ENCODE measurements at regions not wholly inside any gene's neighbourhood (a gene's known extent, or its start where the extent isn't known, plus 50 kb on each side); places are given as distances from the start of the nearest gene placed in this dataset.
"Not testable (repeated sequence)": the region's sequence is repeated elsewhere in the genome, so short reads cannot be mapped to it uniquely, and the experiment has no call there.

DNA sequence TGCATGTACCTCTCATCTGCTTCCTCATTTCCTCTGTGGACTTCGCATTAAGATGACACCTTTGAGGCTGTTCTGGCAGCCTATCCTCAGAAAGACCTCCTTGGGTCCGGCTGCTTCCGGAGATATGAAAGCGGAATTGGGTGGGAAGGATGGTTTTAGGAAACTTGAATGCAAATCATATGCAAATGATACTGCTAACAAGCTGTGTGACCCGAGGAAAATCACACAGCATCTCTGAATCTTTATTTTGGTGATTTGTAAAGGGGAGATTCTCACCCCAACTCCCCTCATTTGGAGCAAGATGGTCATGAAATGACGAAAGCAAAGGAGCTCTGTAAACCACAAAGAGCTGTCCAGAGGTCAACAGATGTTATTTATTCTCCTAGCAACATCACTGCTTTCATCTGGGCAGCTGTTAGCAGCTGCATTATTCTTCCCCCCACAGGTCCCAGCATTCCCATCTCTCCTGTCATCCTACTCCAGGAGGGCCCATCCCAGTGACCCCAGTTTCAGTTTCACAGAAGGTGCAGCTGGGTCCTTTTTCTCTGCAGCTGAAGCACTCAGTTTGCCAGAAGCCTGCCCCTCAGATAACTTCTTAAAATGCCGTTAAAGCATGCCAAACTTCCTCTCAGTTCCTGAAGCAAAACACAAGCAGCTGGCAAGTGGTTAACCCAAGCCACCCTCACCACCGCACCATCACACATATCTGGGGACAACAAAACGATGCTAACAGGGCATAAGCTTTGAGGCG lies 269.5 kb downstream of the SEC61B start:
- intact Hi-C loops (cut with DNase I): no loop called here
- ATAC-seq: no peak
- DNase-seq: no peak

DNA sequence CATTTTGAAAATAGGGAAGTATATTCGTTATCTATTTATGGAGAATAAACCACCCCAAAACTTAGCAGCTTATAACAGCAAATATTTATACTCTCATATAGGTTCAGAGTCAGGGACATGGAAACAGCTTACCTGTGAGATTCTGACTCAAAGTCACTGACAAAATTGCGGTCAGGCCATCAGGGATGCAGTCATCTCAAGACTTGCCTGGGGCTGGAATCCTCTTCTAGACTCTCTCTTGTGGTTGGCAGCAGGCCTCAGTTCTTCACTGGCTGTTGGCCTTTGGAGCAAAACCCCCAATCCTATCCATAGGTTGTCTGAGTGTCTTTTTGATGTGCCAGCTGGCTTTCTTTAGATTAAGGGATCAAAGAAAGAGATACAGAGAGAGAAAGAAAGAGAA lies 275.6 kb downstream of the SEC61B start:
- intact Hi-C loops (cut with DNase I): no loop called here
- no peak for ATAC-seq
- no peak for DNase-seq

DNA sequence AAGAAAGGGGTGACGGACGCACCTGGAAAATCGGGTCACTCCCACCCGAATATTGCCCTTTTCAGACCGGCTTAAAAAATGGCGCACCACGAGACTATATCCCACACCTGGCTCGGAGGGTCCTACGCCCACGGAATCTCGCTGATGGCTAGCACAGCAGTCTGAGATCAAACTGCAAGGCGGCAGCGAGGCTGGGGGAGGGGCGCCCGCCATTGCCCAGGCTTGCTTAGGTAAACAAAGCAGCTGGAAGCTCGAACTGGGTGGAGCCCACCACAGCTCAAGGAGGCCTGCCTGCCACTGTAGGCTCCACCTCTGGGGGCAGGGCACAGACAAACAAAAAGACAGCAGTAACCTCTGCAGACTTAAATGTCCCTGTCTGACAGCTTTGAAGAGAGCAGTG lies 276.9 kb downstream of the SEC61B start:
- ATAC-seq; intact Hi-C loops (cut with DNase I); DNase-seq: not testable (repeated sequence)

DNA sequence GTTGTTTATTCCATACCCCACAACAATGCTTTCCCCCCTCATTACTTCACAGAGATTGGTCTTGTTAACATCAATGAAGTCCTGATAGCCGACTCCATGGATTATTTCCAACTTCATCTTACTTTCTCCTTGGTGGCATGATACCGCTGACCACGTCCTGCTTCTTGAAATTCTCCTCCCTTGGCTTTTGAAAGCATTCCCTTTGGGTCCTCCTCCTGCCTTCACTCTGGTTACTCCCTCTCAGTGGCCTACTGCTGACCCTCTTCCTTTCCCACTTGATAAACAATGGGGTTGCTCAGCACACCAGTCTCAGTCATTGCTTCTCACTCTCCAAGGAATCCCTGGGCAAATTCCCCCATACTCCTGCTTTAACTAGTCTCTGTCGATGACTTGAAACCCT lies 283.9 kb downstream of the SEC61B start:
- ATAC-seq (no peak), DNase-seq (no peak)
- intact Hi-C loops (cut with DNase I): no loop called here

DNA sequence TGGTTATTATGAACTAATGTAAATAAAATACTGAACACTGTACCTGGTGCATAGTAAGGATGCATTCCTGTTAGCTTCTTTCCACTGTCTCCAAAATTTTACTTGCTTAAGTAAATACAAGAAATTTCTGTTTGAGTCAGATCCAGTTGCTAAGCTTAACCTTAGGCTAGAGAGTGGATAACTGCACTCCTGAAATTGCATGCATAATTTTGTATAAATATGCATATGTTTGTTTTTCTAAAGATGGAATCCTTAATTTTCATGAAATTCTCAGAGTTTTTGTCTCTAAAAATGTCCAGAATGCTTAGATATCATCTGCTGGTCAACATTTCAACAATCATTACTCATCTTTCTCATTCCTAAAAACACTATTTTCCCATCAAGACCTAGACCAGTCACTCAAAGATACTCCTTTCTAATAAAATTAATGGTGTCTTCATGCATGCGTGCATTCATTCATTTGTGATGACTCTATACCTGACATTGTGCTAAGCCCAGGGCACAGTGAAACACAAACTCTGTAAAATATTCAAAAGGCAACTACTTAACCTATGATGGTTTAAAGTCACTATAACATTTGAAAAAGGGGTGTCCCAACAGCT lies 284.8 kb downstream of the SEC61B start:
- ATAC-seq: no peak
- DNase-seq: no peak
- intact Hi-C loops (cut with DNase I): no loop called here

DNA sequence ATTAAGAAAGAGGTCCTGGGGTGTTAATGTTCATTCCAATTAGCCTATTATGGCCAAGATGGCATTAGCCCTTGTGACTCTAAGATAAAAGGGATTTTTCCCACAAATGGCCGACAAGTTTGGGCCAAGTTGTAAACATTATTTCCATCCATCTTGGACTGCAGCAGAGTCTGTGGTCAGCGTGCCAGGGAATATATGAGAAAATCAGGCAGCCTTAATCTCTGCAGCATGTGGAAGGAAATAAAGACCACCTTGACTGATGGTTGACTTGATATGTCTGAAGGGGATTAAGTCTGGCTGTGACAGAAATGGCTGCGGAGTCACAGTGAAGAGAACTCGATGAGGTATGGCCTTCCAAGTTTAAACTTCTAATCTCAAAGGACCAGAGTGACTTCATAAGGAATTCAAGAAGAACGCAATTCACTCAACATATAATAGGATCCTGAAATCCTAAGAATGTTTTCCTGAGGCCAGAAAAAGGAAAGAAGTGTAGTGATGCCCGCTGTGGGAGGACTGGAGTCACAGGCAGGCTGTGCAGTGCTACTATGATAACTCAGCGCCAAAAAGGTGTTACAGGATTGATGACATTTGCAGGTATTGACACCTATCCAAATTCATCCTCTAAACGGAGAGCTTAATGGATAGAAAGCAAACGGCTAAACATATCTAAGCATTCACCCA lies 287.1 kb downstream of the SEC61B start:
- intact Hi-C loops (cut with DNase I): no loop called here
- DNase-seq: no peak
- ATAC-seq: no peak

DNA sequence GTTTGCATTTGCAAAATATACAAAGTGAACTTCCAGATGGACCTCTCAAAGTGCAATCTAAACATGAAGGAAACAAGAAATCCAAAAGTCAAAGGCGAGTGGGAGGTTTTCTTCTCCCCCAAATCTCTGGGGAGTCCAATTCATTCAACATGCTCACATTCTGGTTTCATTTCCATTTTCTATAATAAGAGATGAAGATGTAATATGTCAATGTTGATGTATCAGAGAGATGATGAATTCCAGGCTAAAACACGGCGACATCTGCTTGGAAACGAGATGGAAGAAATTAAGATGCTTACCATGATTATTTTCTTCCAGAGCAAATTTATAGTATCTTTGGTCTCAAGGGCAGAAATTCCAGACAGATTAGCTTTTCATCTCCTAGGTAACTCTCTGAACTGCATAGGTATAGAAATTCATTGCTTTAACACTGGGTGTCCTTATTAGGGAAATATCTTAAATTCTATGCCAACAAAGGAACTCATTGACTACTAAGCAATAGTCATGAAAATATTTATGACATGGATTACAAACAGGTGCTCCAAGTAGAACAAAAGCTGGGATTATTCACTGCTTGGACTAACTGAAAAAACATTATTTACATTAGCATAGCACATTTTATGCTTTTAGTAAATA lies 287.9 kb downstream of the SEC61B start:
- intact Hi-C loops (cut with DNase I): no loop called here
- ATAC-seq: no peak
- no peak for DNase-seq

DNA sequence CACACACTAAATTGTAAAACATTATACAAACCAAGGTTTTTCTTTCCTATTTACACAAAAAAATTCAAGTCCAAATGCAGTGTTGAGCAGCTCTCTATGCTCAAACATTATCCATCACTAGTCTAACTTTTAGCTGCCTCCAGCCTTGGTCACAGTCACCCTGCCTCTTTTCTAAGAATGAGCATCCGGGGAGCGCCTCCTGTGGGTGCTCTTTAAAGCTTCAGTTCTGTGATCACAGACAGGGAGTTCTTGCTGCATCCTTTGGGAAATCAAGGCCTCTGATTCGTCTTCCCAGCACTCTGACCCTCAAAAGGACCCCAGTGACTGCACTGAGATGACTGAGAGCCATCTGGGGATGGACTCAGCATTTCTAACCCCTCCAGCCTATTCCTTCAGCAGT lies 289.6 kb downstream of the SEC61B start:
- ATAC-seq: no peak
- intact Hi-C loops (cut with DNase I): no loop called here

DNA sequence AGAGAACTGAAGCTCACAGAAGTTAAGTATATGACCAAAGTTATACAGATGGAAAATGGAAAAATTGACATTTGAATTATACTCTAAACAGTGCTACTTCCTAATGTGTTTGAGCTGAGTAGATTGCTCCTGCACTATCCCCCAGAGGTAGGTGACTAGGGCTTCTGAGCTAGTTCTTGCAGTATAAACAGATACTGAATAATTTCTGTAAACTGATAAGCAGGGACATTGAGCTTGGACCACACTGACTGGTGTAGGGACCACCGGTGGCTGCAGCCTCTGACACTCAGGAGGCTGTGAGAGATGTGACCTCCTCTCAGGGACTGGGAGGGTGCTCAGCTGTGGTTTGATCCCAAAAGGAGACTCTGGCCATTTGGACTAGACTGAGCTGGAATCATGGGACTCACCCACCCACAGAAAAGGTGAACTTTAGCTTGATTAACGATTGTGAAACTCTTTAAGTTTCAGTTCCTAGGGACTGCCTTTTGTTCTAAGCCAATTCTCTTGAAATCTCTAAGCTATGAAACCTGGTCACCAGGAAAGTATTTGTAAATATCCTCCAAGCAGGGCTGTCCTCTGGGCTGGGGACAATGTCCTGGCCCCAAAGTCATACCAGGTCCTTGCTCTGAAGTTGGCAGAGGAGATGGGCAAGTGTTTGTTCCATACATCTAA lies 291.5 kb downstream of the SEC61B start:
- ATAC-seq (no peak), DNase-seq (no peak)
- intact Hi-C loops (cut with DNase I): no loop called here

More for the DNA sequence above, 289.6 kb downstream of the SEC61B start:
- DNase-seq: no peak

DNA sequence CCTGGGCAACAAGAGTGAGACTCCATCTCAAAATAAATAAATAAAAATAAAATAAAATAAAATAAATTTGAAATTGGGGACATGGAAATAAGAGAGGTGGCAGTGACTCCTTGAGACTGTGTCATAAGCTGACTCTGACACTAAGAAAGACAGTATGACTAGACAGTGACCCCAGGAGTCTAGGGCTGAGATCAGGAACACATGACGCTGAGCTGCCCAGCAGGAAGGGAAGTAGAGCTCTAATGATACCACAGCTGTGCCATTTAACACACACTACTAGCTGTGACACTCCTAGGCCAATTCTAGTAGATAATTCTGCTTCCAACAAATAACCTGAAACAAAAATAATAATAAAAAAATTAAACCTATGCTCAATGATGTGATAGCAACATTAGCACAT lies 293.0 kb downstream of the SEC61B start:
- ATAC-seq (no peak), DNase-seq (no peak)
- intact Hi-C loops (cut with DNase I): no loop called here

DNA sequence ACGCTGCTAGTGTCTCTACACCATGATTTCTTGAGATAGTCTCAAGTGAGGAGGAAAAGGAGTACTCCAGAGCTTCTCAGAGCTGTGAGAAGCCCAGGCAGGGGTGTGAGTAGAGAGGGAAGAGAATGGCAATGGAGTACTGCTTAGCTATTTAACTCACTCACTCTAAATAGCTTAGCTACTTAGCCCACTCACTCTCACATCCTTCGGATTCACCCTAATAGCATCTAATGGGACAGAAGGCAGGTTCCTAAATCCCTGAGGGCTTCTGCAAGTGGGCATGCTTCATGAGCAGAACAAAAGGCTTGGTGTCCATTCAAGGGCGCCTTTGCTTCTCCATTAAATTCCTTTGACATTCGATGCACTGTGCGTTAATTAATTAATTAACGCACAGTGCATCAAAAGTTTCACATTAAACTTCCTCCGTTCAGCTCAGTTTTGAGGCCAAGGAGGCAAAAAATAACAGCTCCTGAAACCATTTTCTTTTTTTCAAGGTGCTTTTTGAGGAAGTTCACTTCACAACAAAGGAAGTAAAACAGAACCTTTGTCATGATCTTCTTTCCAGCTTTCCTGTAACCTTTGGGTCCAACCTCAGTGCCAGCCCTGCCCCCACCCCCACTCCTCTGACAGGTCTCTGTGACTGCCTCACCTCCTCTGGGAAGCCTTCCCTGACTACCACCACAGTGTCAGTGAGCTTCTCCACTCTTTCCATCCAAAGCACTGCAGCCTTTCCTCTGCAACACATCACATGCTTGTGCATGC lies 294.0 kb downstream of the SEC61B start:
- intact Hi-C loops (cut with DNase I): no loop called here
- DNase-seq: no peak
- no peak for ATAC-seq

DNA sequence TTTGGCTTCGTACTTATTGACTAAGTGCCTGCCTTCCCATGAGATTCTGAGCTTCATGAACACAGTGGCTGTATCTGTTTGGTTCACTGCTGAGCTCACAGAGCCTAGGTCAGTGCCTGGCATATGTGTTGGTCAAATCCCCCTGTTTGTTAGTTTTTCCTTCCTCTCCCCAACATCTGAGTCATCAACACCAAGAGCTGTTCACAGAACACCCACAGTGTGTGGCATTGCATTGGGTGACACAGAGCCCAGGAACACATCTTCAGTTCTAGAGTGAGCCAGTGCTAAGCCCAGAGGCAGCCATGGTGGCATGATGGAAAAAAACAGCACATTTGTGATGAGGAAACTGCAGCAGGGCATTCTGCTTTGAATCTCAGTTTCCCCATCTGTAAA lies 294.6 kb downstream of the SEC61B start:
- ATAC-seq (no peak), DNase-seq (no peak)
- intact Hi-C loops (cut with DNase I): no loop called here

DNA sequence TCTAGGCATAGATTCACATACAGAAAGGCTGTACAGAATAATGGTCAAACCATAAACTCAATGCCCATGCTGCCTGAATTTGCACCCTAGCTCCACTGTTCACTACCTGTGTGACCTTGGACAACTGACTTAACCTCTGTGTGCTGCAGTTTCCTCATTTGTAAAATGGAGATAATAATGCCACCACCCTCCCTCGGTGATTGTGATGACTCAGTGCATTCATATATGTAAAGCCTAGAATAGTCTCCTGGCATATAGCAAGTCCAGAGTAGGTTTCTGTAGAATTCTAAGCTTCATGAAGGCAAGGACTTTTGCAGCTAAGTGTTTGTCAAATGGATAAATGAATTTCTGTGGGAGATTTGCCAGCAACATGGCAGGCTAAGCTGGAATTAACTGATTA lies 297.8 kb upstream of the NR4A3 start:
- no peak for DNase-seq
- intact Hi-C loops (cut with DNase I): no loop called here
- ATAC-seq: no peak

DNA sequence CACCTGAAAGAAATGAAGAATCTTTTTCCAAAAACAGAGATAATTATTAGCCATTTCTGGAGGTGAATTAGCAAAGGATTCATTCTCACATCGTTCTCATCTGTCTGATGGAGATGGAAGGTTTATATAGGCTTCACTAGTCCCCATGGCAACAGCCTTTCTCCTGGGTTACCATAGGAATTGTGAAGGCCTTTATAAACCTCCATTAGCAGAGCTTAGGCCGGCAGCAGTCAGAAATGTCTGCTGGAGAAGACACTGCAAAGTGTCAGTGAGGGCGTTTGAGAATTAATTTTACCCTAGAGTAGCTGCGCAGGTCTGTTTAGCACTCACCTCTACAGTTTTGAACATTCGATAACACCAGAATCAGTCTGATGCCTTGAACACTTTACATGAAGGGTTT lies 290.4 kb upstream of the NR4A3 start:
- DNase-seq (no peak), ATAC-seq (no peak)
- intact Hi-C loops (cut with DNase I): no loop called here

DNA sequence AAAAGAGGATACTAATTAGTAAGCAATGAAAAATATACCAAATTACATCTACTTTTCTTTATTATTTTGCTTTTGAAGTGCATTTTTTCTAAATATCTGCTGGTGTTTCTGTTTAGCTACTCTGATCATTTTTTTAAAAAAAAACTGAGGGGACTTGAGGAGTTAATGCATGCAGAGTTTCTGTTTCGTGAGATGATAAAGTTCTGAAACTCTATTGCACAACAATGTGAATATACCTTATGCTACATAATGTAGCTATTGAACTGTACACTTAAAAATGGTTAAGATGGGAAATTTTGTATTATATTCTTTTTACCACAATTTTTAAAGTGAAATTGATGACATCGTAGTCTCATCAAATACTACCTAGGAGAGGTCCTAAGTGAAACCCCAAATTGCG lies 288.3 kb upstream of the NR4A3 start:
- ATAC-seq (no peak), DNase-seq (no peak)
- intact Hi-C loops (cut with DNase I): no loop called here

DNA sequence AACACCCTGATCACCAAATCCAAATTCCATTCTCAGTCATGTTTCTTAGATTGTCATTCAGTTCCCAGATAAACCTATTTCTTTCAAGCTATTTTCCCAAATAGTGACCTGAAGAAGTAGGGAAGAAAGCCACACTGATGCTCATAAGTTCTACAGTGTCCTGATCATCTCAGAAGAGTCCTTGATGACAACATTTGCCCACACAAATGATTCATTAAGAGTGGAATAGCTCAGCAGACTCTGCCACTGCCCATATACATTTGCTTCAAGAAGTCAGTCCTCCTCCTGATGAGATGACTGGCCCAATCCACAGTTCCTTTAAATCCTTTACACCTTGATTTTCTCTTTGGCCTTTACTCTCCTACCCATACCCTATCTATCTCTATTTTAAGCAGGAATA lies 283.7 kb upstream of the NR4A3 start:
- no peak for ATAC-seq
- DNase-seq: no peak
- intact Hi-C loops (cut with DNase I): no loop called here

DNA sequence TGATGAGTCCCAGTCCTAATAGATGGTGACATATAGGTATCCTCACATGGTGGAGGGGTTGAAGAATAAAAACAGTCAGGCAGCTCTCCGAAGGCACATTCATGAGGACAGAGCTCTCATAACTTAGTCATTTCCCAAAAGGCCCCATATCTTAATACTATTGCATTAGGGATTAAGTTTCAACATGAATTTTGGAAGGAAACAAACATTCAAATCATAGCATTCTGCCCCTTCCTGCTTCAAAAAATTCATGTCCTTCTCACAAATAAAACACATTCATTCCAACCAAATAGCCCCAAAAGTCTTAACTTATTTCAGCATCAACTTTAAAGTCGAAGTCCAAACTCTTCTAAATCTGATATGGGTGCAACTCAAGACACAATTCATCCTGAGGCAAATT lies 277.2 kb upstream of the NR4A3 start:
- DNase-seq (no peak), ATAC-seq (no peak)
- intact Hi-C loops (cut with DNase I): no loop called here

DNA sequence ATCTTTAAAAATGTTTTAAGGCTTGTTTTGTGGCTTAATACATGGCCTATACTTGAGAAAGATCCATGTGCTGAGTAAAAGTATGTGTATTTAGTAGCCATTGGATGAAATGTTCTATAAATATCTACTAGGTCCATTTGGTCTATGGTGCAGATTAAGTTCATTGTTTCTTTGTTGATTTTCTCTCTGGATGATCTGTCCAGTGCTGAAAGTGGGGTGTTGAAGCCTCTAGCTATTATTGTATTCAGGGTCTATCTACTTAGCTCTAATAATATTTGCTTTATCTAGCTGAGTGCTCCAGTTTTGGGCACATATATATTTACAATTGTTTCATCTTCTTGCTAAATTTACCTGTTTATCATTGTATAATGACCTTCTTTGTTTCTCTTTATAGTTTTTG lies 272.2 kb upstream of the NR4A3 start:
- DNase-seq (no peak), ATAC-seq (no peak)
- intact Hi-C loops (cut with DNase I): no loop called here

DNA sequence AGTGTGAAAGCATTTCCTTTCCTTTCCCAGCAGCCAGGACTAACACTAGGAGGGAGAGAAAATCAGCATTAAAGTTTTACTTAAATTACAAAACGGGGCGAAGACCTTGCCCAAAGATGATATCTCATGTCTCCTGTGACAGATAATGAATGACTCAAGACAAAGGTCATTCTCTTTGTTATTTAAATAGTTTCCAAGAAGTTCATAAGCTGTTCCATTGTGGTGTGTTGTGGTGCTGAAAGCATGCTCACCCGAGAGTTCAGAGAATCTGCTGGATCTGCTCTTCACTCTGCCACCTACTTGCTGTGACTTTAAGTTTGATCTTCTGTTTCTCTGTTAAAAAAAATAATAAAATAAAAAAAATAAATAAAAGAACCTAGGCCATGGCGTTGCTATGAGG lies 265.9 kb upstream of the NR4A3 start:
- intact Hi-C loops (cut with DNase I): loop anchor here in 1 of 2 donors (10.0 kb wide), 1 partner anchor 81 kb away; no protein-coding TSS in a partner anchor
- no peak for ATAC-seq
- DNase-seq: no peak
